Stimulated activated CD8-positive, alpha-beta memory T cell treated with anti-CD3 and anti-CD28 coated beads, Interleukin-7, amount 100 ng/mL, for 4 hours (primary cell): ENCODE measurements at regions not wholly inside any gene's neighbourhood (a gene's known extent, or its start where the extent isn't known, plus 50 kb on each side); places are given as distances from the start of the nearest gene placed in this dataset.

Source experiments
- DNase-seq, 2 donors: peaks; one replicate each; pipeline ENCODE4 v3.0.0-alpha.2; 2020; ENCODE audit warnings: low read depth in 2 of 2

- DNase-seq, result no peak
Measured at GRCh38 chr1:43065616-43066399, 106.3 kb downstream of the EBNA1BP2 start.

- DNase-seq, result no peak
Measured at GRCh38 chr1:43065191-43065590, 106.5 kb upstream of the SLC2A1 start.

- DNase-seq, result no peak
Measured at GRCh38 chr1:43063394-43064219, 104.9 kb upstream of the SLC2A1 start.

GRCh38 chr1:43062527-43063095, 103.9 kb upstream of the SLC2A1 start:
- no peak for DNase-seq

GRCh38 chr1:43061757-43062156, 103.1 kb upstream of the SLC2A1 start:
- no peak for DNase-seq

GRCh38 chr1:43059640-43060574, 101.2 kb upstream of the SLC2A1 start:
- DNase-seq, result no peak

- no peak for DNase-seq
Measured at GRCh38 chr1:43058545-43059360, 100.1 kb upstream of the SLC2A1 start.

GRCh38 chr1:43058056-43058455, 99.4 kb upstream of the SLC2A1 start:
- no peak for DNase-seq

GRCh38 chr1:43057567-43057966, 98.9 kb upstream of the SLC2A1 start:
- DNase-seq, result no peak

- DNase-seq, result no peak
Measured at GRCh38 chr1:43056981-43057391, 98.3 kb upstream of the SLC2A1 start.

GRCh38 chr1:43056460-43056859, 97.8 kb upstream of the SLC2A1 start:
- no peak for DNase-seq

- no peak for DNase-seq
Measured at GRCh38 chr1:43054961-43055360, 96.3 kb upstream of the SLC2A1 start.

GRCh38 chr1:43052786-43053439, 94.2 kb upstream of the SLC2A1 start:
- no peak for DNase-seq

GRCh38 chr1:43052322-43052721, 93.7 kb upstream of the SLC2A1 start:
- DNase-seq, result no peak

- no peak for DNase-seq
Measured at GRCh38 chr1:43049481-43049880, 90.8 kb upstream of the SLC2A1 start.

GRCh38 chr1:43048601-43049011, 89.9 kb upstream of the SLC2A1 start:
- DNase-seq, result no peak

GRCh38 chr1:43047135-43047534, 88.5 kb upstream of the SLC2A1 start:
- DNase-seq, result no peak

- DNase-seq, result no peak
Measured at GRCh38 chr1:43044572-43045361, 86.1 kb upstream of the SLC2A1 start.

GRCh38 chr1:43043695-43044094, 85.0 kb upstream of the SLC2A1 start:
- DNase-seq, result no peak
